ENCODE measurements at regions not wholly inside any gene's neighbourhood (a gene's known extent, or its start where the extent isn't known, plus 50 kb on each side); places are given as distances from the start of the nearest gene placed in this dataset.
A peak's percentile ranks its signal among the peaks of the same experiment; 100 is the strongest.

- CTCF ChIA-PET: no interaction called here
- Mint-ChIP-seq H3K4me1 (ENCODE audit: low read depth) (no peaks in the 10 kb centered on the region), H3K4me3 (no peak overlapping the region), H3K27me3 (ENCODE audit: low read depth) (no peaks in the 10 kb centered on the region), H3K27ac (no peak overlapping the region), H3K36me3 (ENCODE audit: low read depth) (no peaks in the 10 kb centered on the region), H3K9me3 (no peaks in the 10 kb centered on the region)
- no peak for DNase-seq
- intact Hi-C loops (cut with micrococcal nuclease): no loop called here
These were observed 347.5 kb downstream of the TFEC start for GRCh38 chr7:115683093-115683492.

GRCh38 chr7:115682507-115682906 lies 348.1 kb downstream of the TFEC start:
- DNase-seq: no peak
- Mint-ChIP-seq H3K27me3 (ENCODE audit: low read depth) (no peaks in the 10 kb centered on the region), H3K36me3 (ENCODE audit: low read depth) (no peaks in the 10 kb centered on the region), H3K27ac (no peak overlapping the region), H3K4me3 (no peak overlapping the region), H3K9me3 (no peaks in the 10 kb centered on the region), H3K4me1 (ENCODE audit: low read depth) (no peaks in the 10 kb centered on the region)
- CTCF ChIA-PET: no interaction called here
- intact Hi-C loops (cut with micrococcal nuclease): no loop called here

- intact Hi-C loops (cut with micrococcal nuclease): loop anchor here (1.0 kb wide), 2 partner anchors 816 to 1599 kb away; no protein-coding TSS in a partner anchor
- Mint-ChIP-seq H3K4me1 (ENCODE audit: low read depth) (no peaks in the 10 kb centered on the region), H3K36me3 (ENCODE audit: low read depth) (no peaks in the 10 kb centered on the region), H3K4me3 (no peak overlapping the region), H3K27ac (no peak overlapping the region), H3K27me3 (ENCODE audit: low read depth) (no peaks in the 10 kb centered on the region), H3K9me3 (no peaks in the 10 kb centered on the region)
- DNase-seq: no peak
- CTCF ChIA-PET: interaction anchor here (0.5 to 1.7 kb wide), 2 partner anchors 10 to 1087 kb away, joined by 5 read pairs; no protein-coding TSS in a partner anchor
These were observed 349.6 kb downstream of the TFEC start for GRCh38 chr7:115680921-115681320.

- H3K4me3 Mint-ChIP-seq: no peak overlapping the region
- CTCF ChIA-PET: interaction anchor here (0.9 to 1.7 kb wide), 4 partner anchors 11 to 36 kb away, joined by 3 to 5 read pairs (median 3); no protein-coding TSS in a partner anchor
- H3K9me3 Mint-ChIP-seq: no peaks in the 10 kb centered on the region
- H3K4me1 Mint-ChIP-seq (ENCODE audit: low read depth): no peaks in the 10 kb centered on the region
- H3K27me3 Mint-ChIP-seq (ENCODE audit: low read depth): no peaks in the 10 kb centered on the region
- no peaks in the 10 kb centered on the region for H3K36me3 Mint-ChIP-seq (ENCODE audit: low read depth)
- intact Hi-C loops (cut with micrococcal nuclease): loop anchor here (1.0 kb wide), 2 partner anchors 815 to 1598 kb away; no protein-coding TSS in a partner anchor
- peak; percentile 6 for DNase-seq
- H3K27ac Mint-ChIP-seq: no peak overlapping the region
These were observed 350.6 kb downstream of the TFEC start for GRCh38 chr7:115679976-115680375.

DNA sequence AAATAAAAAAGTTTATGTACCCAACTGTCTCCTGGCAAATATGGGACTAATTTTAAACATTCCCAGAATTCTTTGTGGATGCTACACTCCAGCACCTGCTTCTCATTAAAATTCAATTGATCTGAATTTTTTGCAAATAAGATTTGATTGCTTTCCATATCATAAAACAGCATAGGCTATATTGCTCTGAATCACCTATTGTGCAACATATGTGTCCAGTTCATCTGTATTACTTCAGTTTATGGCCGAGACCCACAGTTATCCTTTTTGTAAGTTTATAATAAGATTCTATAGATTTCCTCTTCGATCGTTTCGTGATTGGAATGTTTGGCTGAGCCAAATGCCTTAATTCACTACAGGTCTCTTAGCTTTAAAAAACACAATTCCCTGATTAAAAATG lies 351.1 kb downstream of the TFEC start:
- DNase-seq: no peak
- intact Hi-C loops (cut with micrococcal nuclease): no loop called here
- Mint-ChIP-seq H3K27me3 (ENCODE audit: low read depth) (no peaks in the 10 kb centered on the region), H3K4me1 (ENCODE audit: low read depth) (no peaks in the 10 kb centered on the region), H3K27ac (no peak overlapping the region), H3K9me3 (no peaks in the 10 kb centered on the region), H3K36me3 (ENCODE audit: low read depth) (no peaks in the 10 kb centered on the region), H3K4me3 (no peak overlapping the region)
- CTCF ChIA-PET: interaction anchor here (0.9 to 1.2 kb wide), 2 partner anchors 20 to 35 kb away, joined by 3 read pairs; no protein-coding TSS in a partner anchor

DNA sequence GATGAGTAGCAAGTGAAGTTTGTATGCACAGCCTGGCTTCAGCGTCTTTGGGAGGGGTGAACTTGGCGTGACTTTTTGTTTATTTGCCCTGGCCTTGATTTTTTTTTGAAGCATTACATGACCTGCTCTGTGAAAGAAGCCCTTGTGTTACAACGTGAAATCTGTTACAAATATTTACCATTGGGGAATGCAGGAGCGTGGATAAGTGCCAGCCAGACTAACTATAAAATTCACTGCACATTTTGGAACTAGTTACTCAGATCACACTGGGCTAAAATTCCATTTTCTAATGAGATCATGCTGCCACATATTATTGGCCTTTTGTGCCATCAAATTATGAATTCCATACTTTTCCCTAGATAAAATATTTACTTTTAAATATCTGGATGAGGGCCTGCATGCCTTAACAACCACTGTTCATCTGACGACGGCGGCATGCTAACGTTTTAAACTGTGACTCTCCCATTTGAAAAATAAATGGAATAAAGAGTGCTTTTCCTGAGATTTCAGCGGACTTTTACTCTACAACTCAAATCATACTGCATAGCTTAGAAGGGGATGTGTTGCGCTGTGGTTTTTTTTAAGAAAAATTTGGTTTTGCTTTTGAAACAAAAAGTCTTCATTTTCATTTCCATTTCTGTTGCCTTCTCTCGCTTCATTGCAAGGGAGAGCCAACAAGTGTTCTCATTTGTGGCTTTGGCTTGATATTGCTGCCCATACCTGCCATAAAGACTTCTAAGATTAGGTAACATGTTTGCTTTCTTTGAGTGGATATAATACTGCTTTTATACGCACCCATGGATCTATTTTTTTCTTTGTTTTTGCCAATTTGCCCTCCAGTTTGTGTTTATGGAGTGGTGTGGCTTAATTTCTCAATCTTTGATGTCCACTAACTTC lies 352.2 kb downstream of the TFEC start:
- H3K4me3 Mint-ChIP-seq: no peak overlapping the region
- no peaks in the 10 kb centered on the region for H3K27me3 Mint-ChIP-seq (ENCODE audit: low read depth)
- H3K27ac Mint-ChIP-seq: no peak overlapping the region
- H3K36me3 Mint-ChIP-seq (ENCODE audit: low read depth): no peaks in the 10 kb centered on the region
- no peak for DNase-seq
- H3K9me3 Mint-ChIP-seq: no peaks in the 10 kb centered on the region
- intact Hi-C loops (cut with micrococcal nuclease): no loop called here
- CTCF ChIA-PET: interaction anchor here (0.6 kb wide), 1 partner anchor 460 kb away, joined by 3 read pairs; no protein-coding TSS in a partner anchor
- no peaks in the 10 kb centered on the region for H3K4me1 Mint-ChIP-seq (ENCODE audit: low read depth)

GRCh38 chr7:115676707-115677106 lies 353.9 kb downstream of the TFEC start:
- CTCF ChIA-PET: no interaction called here
- H3K36me3 Mint-ChIP-seq (ENCODE audit: low read depth): no peaks in the 10 kb centered on the region

DNA sequence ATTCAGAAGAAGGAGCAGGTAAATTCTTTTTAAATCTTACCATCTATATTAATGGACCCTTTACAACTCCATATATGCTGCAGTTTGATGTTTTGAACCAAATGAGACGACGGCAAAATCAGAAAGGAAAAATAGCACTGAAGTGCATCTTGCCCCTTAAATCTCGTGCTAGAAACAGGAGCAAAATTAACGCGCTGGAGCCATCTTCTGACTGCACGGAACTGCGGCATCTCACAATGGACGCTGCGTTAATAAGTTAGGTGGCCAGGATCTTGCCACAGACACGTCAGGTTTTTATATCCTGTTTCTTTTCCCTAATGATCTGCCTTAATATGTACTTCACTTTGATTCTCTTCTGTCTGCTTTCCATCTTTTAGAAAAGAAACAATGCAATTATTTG lies 354.5 kb downstream of the TFEC start:
- Mint-ChIP-seq H3K27me3 (ENCODE audit: low read depth) (no peaks in the 10 kb centered on the region), H3K4me3 (no peak overlapping the region), H3K36me3 (ENCODE audit: low read depth) (no peaks in the 10 kb centered on the region), H3K27ac (no peak overlapping the region), H3K9me3 (no peaks in the 10 kb centered on the region), H3K4me1 (ENCODE audit: low read depth) (no peaks in the 10 kb centered on the region)
- CTCF ChIA-PET: no interaction called here
- intact Hi-C loops (cut with micrococcal nuclease): no loop called here
- peak; percentile 8 for DNase-seq

More at GRCh38 chr7:115676707-115677106, 353.9 kb downstream of the TFEC start:
- no peak for DNase-seq
- Mint-ChIP-seq H3K9me3 (no peaks in the 10 kb centered on the region), H3K4me1 (ENCODE audit: low read depth) (no peaks in the 10 kb centered on the region), H3K27me3 (ENCODE audit: low read depth) (no peaks in the 10 kb centered on the region), H3K27ac (no peak overlapping the region), H3K4me3 (no peak overlapping the region)
- intact Hi-C loops (cut with micrococcal nuclease): no loop called here

DNA sequence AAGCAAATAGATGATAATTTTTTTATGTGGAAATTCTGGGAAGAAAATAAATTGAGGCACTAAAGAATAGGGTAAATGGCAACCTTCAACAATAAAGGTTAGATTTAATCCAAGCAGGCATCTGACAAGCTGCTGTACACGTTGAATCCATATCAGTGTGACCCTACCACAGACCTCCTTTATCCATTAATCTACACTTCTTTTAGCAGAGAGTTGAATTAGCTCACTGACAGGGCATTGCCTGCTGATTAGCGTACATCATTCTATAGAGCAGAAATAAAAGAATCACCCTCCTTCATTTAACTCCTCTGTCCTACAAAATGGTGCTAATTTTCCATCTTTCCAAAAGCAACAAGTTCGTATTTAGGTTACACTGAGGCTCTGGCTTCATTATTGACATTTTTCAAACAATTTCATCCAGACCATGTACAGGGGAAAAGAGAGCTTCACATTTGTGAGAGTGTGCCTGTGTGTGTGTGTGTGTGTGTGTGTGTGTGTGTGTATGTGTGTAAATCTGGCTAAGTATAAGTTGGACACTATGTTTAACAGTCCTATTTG lies 356.0 kb downstream of the TFEC start:
- no peaks in the 10 kb centered on the region for H3K36me3 Mint-ChIP-seq (ENCODE audit: low read depth)
- intact Hi-C loops (cut with micrococcal nuclease): no loop called here
- H3K9me3 Mint-ChIP-seq: no peaks in the 10 kb centered on the region
- H3K4me1 Mint-ChIP-seq (ENCODE audit: low read depth): no peaks in the 10 kb centered on the region
- no peak for DNase-seq
- no peak overlapping the region for H3K27ac Mint-ChIP-seq
- CTCF ChIA-PET: interaction anchor here (0.6 kb wide), 1 partner anchor 822 kb away, joined by 3 read pairs; no protein-coding TSS in a partner anchor
- H3K4me3 Mint-ChIP-seq: no peak overlapping the region
- peaks cover 2% of the 10 kb centered on the region for H3K27me3 Mint-ChIP-seq (ENCODE audit: low read depth)

- no peak for DNase-seq
- H3K9me3 Mint-ChIP-seq: no peaks in the 10 kb centered on the region
- intact Hi-C loops (cut with micrococcal nuclease): no loop called here
- H3K4me1 Mint-ChIP-seq (ENCODE audit: low read depth): no peaks in the 10 kb centered on the region
- no peak overlapping the region for H3K27ac Mint-ChIP-seq
- H3K27me3 Mint-ChIP-seq (ENCODE audit: low read depth): peaks cover 2% of the 10 kb centered on the region
- CTCF ChIA-PET: interaction anchor here (0.5 kb wide), 1 partner anchor 731 kb away, joined by 3 read pairs; no protein-coding TSS in a partner anchor
- H3K36me3 Mint-ChIP-seq (ENCODE audit: low read depth): no peaks in the 10 kb centered on the region
- no peak overlapping the region for H3K4me3 Mint-ChIP-seq
These were observed 358.5 kb downstream of the TFEC start for GRCh38 chr7:115672024-115672423.

GRCh38 chr7:115662676-115663075 lies 367.9 kb downstream of the TFEC start:
- intact Hi-C loops (cut with micrococcal nuclease): no loop called here
- no peak overlapping the region for H3K4me3 Mint-ChIP-seq
- DNase-seq: no peak
- H3K4me1 Mint-ChIP-seq (ENCODE audit: low read depth): no peaks in the 10 kb centered on the region
- no peaks in the 10 kb centered on the region for H3K27me3 Mint-ChIP-seq (ENCODE audit: low read depth)
- CTCF ChIA-PET: no interaction called here
- H3K36me3 Mint-ChIP-seq (ENCODE audit: low read depth): no peaks in the 10 kb centered on the region
- no peaks in the 10 kb centered on the region for H3K9me3 Mint-ChIP-seq
- no peak overlapping the region for H3K27ac Mint-ChIP-seq

GRCh38 chr7:115662120-115662519 lies 368.4 kb downstream of the TFEC start:
- no peak for DNase-seq
- Mint-ChIP-seq H3K27ac (no peak overlapping the region), H3K4me3 (no peak overlapping the region), H3K36me3 (ENCODE audit: low read depth) (no peaks in the 10 kb centered on the region), H3K27me3 (ENCODE audit: low read depth) (no peaks in the 10 kb centered on the region), H3K4me1 (ENCODE audit: low read depth) (no peaks in the 10 kb centered on the region), H3K9me3 (no peaks in the 10 kb centered on the region)
- CTCF ChIA-PET: no interaction called here
- intact Hi-C loops (cut with micrococcal nuclease): no loop called here

- no peaks in the 10 kb centered on the region for H3K4me1 Mint-ChIP-seq (ENCODE audit: low read depth)
- CTCF ChIA-PET: no interaction called here
- H3K27ac Mint-ChIP-seq: no peak overlapping the region
- no peaks in the 10 kb centered on the region for H3K36me3 Mint-ChIP-seq (ENCODE audit: low read depth)
- H3K4me3 Mint-ChIP-seq: no peak overlapping the region
- intact Hi-C loops (cut with micrococcal nuclease): no loop called here
- no peak for DNase-seq
- H3K9me3 Mint-ChIP-seq: no peaks in the 10 kb centered on the region
- H3K27me3 Mint-ChIP-seq (ENCODE audit: low read depth): no peaks in the 10 kb centered on the region
These were observed 372.3 kb downstream of the TFEC start for GRCh38 chr7:115658223-115658622.

Data from activated naive CD4-positive, alpha-beta T cell treated with anti-CD3 and anti-CD28 coated beads for 36 hours (primary cell).